Activated T-cell treated with anti-CD3 and anti-CD28 coated beads, Interleukin-2, amount 50 U/mL, for 1 hour (primary cell): ENCODE measurements at regions not wholly inside any gene's neighbourhood (a gene's known extent, or its start where the extent isn't known, plus 50 kb on each side); places are given as distances from the start of the nearest gene placed in this dataset.

Experiments used
- DNase-seq: peaks from one replicate; pipeline ENCODE4 v3.0.0-alpha.2; 2020

- no peak for DNase-seq
Measured at GRCh38 chr2:104046466-104046865, 807.4 kb upstream of the POU3F3 start.

GRCh38 chr2:104047516-104047915 is 806.4 kb upstream of the POU3F3 start:
- no peak for DNase-seq

- DNase-seq: no peak
Measured at GRCh38 chr2:104049438-104049837, 804.5 kb upstream of the POU3F3 start.

GRCh38 chr2:104049981-104050380 is 803.9 kb upstream of the POU3F3 start:
- no peak for DNase-seq

- DNase-seq: no peak
Measured at GRCh38 chr2:104050656-104051242, 803.2 kb upstream of the POU3F3 start.

GRCh38 chr2:104051766-104052165 is 802.1 kb upstream of the POU3F3 start:
- no peak for DNase-seq

GRCh38 chr2:104052356-104052755 is 801.6 kb upstream of the POU3F3 start:
- no peak for DNase-seq

GRCh38 chr2:104056451-104056850 is 797.5 kb upstream of the POU3F3 start:
- DNase-seq: no peak

GRCh38 chr2:104068665-104069064 is 785.2 kb upstream of the POU3F3 start:
- no peak for DNase-seq

GRCh38 chr2:104077573-104077972 is 776.3 kb upstream of the POU3F3 start:
- no peak for DNase-seq

- DNase-seq: no peak
Measured at GRCh38 chr2:104078431-104079157, 775.3 kb upstream of the POU3F3 start.

GRCh38 chr2:104088745-104089144 is 765.2 kb upstream of the POU3F3 start:
- no peak for DNase-seq

GRCh38 chr2:104090407-104090806 is 763.5 kb upstream of the POU3F3 start:
- no peak for DNase-seq

GRCh38 chr2:104091894-104092293 is 762.0 kb upstream of the POU3F3 start:
- DNase-seq: no peak

- no peak for DNase-seq
Measured at GRCh38 chr2:104092886-104093285, 761.0 kb upstream of the POU3F3 start.

GRCh38 chr2:104102615-104103014 is 751.3 kb upstream of the POU3F3 start:
- DNase-seq: no peak

GRCh38 chr2:104109356-104109755 is 744.6 kb upstream of the POU3F3 start:
- DNase-seq: no peak

- DNase-seq: no peak
Measured at GRCh38 chr2:104118889-104119288, 735.0 kb upstream of the POU3F3 start.

- no peak for DNase-seq
Measured at GRCh38 chr2:104120171-104120570, 733.7 kb upstream of the POU3F3 start.

- no peak for DNase-seq
Measured at GRCh38 chr2:104125096-104125495, 728.8 kb upstream of the POU3F3 start.

- DNase-seq: no peak
Measured at GRCh38 chr2:104127049-104127770, 726.7 kb upstream of the POU3F3 start.

GRCh38 chr2:104140361-104140760 is 713.6 kb upstream of the POU3F3 start:
- DNase-seq: no peak

- DNase-seq: no peak
Measured at GRCh38 chr2:104158191-104158590, 695.7 kb upstream of the POU3F3 start.

GRCh38 chr2:104163611-104164130 is 690.2 kb upstream of the POU3F3 start:
- DNase-seq: no peak
